ENCODE measurements at regions not wholly inside any gene's neighbourhood (a gene's known extent, or its start where the extent isn't known, plus 50 kb on each side); places are given as distances from the start of the nearest gene placed in this dataset.

DNA sequence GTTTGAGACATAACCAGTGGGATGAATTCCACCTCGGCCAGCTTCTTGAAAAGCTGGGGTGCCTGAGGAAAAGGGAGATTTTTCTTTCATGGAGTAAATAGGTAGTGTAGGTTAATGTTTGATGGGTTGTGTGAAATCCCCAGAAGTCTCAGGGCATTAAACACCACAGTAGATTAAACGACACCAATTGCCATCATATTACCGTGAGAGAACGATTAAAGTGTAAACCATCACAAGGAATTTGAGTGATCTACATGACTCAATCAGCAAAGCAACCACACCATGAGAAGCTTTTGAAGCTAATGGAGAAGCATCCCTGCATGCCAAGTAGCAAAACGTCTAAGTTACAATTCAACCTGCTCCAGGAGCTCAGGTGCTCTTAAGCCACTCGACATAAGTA lies 322.5 kb upstream of the GATB start:
- TF ChIP-seq, protein P1, sequence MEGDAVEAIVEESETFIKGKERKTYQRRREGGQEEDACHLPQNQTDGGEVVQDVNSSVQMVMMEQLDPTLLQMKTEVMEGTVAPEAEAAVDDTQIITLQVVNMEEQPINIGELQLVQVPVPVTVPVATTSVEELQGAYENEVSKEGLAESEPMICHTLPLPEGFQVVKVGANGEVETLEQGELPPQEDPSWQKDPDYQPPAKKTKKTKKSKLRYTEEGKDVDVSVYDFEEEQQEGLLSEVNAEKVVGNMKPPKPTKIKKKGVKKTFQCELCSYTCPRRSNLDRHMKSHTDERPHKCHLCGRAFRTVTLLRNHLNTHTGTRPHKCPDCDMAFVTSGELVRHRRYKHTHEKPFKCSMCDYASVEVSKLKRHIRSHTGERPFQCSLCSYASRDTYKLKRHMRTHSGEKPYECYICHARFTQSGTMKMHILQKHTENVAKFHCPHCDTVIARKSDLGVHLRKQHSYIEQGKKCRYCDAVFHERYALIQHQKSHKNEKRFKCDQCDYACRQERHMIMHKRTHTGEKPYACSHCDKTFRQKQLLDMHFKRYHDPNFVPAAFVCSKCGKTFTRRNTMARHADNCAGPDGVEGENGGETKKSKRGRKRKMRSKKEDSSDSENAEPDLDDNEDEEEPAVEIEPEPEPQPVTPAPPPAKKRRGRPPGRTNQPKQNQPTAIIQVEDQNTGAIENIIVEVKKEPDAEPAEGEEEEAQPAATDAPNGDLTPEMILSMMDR (conservative IDR thresholded peaks at IDR 0.05; ENCODE audit: low read length): no peak
- no peak for TF ChIP-seq EZH2phosphoT487 (IDR thresholded peaks at IDR 0.05; ENCODE audit: borderline replicate concordance, low read depth, low read length)

Measured in OCI-LY7 (cell line).